ENCODE measurements at regions not wholly inside any gene's neighbourhood (a gene's known extent, or its start where the extent isn't known, plus 50 kb on each side); places are given as distances from the start of the nearest gene placed in this dataset.
"Not testable (repeated sequence)": the region's sequence is repeated elsewhere in the genome, so short reads cannot be mapped to it uniquely, and the experiment has no call there.

DNA sequence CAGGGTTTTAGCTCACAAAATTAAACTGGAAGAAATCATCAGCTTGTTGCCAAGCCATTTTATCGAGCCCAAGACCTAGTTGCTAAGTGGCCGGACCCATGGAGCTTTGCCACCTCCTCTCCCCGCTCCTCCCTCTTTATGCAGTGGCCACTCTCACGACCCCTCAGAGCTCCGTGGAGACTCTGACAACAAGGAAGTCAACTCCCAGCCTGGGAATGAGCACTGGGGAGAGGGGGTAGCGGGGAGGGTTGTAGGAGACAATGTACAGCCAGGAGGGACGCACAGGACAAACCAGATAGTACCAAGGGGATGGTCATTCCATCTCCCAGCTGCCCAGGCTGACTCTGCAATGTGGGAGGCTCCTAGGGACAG is 250.9 kb downstream of the SIPA1L2 start:
- no peak for DNase-seq

DNA sequence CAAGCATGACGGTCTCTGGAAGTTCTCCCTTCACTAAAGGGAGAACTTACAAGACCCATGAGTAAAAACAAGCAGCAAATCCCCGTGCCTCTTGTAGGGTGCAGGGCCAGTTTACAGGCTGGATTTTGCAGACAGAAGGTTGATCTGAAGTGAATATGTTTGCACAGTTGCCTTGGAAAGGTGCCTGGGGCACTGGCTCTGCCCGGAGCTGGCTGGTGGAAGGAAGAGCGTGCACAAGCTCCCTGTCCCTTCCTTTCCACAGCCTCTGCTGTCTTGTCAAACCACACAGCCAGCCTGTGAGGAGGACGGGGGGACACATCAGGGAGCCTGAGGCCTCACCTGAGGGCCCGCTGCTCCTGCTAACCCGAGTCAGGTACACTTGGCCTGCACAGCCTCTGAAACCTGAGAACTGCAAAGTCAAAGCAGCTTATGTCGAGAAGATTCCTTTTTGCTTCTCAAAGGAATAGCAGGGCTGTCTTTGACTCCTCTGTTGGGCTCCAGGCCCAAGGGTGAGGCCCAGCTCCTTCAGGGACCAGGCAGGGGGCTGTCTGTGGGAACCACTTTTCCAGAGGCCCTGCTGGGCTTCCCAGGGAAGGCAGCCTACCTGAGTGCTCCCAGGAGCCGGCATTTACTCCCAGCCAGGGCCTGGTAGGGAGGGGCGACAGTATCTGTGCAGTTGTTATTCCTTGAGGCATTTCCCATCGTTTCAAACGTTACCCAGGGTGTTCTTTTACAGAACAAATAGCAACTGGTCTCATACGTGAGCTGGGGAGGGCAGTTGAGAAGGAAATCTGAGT is 251.5 kb downstream of the SIPA1L2 start:
- DNase-seq: no peak

DNA sequence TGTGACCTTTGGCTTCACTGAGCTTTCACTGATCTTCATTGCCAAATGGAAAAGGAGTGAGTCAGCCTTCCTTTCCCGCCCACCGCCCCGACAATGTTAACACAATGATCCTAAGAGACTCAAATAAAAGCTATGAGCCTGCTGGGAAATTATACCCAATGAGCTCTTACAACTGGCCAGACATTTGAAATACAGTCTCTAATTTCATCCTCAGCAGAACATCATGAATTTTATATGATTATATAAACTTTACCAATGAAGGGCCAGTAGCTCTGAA is 252.5 kb downstream of the SIPA1L2 start:
- no peak for DNase-seq

DNA sequence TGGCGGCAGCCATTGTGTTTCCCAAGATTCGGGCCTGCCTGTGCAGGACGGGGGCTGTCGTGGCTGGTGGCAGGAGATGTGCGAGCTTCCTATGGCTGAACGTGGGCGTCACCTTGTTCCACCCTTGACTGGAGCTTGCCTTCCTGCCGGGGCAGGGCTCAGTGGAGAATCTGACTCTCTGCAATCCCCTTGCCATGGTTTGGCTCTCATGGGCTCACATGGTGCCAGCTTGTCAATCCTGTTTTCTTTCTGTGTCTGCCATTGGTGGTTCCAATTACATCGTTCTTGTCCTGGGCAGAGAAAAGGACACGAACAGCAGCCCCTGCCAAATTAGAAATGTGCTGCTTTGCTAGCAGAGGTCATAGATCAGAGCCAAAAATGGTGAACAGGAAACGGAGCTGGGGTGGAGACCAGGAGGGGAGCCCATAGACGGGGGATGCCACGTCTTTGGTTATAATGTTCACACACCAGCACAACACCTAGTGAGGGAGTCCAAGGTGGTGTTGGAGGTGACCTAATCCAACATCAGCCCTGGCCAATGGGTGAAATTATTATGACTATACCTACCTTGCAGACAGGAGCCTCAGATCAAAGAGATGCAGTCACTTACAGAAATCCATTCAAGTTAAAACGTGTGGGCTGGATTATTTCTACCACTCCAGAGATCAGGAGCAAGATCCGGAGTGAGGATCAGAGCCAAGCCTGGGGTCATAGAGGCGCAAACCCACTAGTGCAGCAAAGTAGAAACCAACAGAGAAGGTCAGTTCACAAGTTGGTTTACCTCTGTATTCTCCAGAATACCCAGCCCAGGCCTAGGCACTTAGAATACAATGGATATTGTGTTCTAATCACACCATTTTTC is 253.1 kb downstream of the SIPA1L2 start:
- no peak for DNase-seq

DNA sequence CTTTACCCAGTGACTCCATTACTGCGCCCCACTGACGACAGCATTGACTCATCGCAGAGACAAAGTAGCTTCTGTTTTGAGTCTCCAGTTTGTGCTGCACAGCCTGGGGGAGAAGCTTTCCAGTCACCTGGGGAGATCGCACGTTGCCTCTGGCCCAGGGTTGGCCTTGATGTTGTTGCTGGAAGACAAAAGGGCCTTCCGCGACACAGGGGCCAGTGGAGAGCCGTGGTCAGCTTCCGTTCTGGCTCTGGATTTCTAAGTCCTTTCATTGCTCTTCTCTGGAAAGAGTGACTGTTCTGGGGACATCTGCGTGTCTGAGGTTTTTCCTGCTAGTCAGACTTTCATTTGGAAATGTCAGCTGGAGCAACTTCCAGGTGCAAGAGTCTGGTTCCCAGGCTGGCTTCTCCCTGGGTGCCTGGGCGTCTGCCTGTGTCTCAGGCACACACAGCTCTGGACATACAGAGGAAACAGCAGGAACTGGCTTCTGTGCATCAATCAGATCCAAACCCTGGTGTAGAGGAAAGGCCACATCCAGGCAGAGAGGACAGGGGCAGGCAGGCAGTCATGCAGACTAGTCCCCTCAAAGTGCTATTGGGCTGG is 257.0 kb downstream of the SIPA1L2 start:
- no peak for DNase-seq

DNA sequence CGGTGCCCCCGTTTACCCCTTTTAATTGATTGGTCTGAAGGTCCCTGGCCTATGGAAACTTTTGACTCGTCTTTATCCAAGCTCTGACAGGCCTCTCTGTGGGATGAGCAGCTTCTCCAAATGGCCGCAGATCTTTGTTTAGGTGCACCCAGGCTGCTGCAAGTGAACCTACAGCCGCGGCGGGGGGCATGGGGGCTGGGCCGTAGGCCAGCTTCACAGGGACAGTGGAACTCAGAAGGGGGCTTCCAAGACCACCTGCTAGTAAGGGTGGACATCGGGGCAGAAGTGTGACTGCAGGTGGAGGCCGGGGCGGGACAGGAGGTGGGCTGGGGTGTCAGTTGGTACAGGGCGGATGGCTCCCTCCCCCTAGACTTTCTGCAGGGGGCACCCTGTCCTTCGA is 257.5 kb downstream of the SIPA1L2 start:
- DNase-seq: no peak

DNA sequence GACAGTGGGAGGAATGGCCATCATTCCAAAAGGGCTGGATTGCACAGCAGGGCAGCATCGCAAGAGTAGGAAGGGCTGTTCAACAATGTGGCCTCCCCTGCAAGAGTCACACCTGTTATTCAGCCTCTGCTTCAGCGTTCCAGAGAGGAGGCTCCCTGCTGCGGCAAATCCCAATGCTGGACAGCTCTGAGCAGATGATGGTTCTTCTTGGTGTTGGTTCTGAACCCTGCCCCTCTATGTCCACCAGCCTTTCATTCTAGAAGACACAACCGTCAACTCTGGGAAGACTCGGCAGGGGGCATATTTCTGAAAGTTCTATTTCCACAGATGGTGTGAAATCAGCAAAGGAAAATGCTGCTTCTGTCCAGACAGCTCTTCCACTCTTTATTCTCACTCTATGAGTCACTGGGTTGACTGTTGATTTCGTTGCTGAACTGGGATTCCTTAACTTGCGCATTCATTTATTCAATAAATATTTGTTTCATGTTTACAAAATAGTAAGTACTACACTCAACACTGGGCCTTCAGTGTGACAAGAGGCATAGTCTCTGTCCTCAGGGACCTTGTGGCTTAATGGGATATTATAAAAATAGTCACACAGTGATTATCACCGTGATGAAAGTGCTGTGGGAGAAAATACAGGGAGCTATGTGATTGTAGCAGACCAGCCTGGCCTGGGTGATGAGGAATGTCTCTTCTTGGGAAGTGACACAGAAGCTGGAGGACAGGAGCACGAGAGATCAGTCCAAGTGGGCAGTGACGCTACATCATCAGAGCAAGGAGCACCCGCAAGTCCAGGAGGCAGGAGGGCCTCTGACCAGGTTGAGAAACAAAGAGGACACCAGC is 260.3 kb downstream of the SIPA1L2 start:
- DNase-seq: no peak

DNA sequence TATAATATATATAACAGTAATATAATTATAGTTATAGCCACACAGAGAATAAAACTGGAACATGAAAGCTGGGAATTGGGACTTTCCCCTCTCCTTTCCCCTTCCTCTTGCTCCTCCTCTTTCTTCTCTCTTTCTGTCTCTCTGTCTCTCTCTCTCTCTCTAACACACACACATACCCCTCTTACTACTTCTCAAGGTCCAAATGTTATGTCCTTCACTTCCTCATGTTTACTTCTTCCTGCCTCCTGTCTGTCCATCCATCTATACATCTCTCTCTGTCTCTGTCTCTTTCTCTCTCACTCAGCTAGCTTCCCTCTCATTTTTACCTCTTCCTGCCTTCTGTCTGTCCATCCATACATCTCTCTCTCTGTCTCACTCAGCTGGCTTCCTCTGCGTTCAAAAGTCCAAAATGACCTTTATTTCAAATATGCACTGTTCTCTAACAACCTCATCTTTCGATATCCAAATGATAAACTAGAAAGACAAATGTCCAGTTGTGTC is 261.1 kb downstream of the SIPA1L2 start:
- DNase-seq: no peak

DNA sequence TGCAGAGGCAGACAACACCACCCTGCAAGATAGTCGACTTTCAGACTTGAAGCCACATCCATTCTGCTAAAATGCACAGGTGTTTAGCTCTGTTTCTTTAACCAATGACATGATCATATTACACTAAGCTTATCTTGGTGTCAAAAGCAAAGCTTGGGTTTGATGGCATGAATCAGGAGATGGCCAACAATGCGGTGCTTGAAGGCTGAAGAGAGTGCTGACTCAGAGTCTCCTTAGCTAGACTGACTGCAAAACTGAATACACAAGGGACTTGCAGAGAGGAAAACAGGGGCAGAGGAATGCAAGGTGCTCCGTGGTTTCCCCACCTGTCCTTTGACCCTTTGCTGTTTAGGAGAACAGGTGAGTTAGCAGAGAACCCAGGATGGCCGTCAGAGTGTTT is 262.6 kb downstream of the SIPA1L2 start:
- no peak for DNase-seq

DNA sequence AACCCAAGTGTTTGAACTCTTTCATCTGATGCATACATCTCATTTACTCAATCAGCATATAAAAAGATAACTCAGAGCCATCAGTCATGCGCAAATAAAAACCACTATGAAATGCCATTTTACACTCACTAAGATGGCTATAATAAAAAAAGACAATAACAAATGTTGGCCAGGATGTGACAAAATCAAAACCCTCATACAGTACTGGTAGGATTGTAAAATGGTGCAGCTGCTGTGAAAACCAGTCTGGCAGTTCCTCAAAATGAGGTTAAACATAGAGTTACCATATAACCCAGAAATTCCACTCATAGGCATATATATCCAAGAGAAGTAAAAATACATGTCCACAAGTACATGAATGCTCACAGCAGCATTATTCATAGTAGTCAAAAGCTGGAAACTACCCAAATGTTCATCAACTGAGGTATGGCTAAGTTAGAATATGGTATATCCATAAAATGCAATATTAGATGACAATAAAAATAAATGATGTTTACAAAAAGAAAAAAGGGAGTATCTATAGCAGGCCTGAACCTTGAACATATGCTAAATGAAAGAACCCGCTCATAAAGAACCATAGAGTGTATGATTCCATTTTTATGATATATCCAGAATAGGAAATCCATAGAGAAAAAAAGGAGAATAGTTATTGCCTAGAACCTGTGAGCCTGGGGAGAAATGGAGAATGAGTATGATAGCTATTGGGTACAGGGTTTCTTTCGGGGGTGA is 265.1 kb downstream of the SIPA1L2 start:
- no peak for DNase-seq

DNA sequence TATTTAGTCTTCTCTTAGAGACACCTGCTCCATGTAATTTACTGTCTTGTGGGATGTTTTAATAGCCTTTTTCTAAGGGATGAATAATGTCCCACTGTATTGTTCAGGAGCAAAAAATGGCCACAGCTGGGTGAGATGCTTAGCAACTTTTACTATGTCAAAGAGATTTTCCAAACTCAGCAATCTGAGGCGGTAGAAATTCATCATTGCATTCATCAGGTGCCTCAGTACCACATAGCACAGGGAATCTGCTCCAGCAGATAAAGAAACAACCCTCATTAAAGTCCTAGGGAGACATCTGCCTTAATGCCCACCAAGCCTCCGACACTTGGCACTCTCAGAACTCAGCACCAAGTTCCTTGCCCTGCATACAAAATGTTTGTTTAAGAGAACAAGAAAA is 266.9 kb downstream of the SIPA1L2 start:
- no peak for DNase-seq

DNA sequence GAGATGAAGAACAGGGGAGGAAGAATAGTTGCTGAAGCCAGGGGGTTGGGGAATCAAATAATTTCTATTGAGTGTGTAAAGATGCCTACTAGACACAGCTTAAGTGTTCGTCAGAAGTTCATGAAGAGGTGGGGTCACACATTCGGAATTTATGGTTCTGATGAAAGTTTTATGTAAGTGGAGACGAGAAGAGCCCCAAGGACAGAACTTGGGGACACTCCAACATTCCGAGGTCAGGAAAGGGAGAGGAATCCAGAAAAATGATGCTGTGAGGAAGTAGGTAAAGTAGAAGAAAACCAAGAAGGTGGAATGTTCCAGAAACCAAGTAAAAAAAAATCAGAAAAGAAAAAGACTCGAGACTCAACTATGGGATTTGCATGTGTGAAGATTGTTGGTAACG is 272.5 kb downstream of the SIPA1L2 start:
- DNase-seq: no peak

DNA sequence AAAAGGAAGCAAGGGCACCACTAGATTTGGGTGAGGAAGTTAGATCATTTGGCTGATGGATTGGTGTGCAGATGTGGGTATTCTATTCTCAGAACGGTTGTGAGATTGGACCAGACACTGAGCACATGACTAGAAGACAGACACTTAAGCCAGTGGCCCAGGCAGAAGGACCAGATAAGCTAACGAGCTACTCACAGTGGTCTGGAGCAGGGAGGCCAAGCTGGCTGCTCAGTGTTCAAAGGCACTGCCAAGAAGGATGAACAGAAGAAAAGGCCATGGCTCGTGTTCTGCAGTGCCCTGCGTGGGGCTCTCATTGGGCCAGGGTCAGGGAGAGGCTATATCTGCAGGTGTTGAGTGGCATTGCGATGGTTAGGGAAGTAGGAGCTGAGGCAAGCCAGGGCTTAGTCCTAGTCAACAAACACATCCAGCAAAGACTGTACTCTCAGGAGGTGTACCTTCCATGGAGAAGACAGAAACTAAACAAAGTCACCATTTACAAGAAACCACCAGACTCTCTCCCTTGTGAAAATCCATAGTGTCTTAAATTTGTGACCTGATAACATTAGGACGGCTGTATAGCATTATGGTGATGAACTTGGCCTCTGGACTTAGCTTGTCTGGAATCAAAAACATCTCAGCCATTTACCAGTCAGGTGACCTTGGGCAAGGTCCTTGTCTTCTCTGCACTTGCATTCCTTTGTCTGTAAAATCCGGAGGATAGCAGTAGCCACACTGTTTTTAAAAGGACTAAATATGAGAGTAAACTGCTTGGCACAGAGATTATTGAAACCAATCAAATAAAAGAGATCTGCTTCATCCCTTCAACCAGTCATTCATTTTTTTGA is 274.5 kb downstream of the SIPA1L2 start:
- no peak for DNase-seq

DNA sequence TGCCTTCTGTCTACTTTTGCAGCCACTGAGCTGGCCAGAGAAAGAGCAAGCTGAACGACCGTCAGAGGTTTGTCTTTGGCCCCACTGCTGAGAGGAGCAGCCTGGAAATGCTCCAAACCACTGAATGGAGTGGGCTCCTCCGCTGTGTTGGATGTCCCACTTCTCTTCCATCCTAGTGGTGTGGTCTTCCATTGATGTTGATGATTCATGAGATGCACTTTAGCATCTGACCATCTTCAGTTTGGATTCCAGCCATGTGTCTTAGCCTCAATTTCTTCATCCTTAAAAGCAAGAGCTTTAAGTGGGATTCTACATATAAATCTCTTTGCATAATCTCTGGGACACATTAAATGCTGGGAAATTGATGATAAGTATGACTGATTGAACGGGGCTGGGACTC is 276.9 kb downstream of the SIPA1L2 start:
- no peak for DNase-seq

DNA sequence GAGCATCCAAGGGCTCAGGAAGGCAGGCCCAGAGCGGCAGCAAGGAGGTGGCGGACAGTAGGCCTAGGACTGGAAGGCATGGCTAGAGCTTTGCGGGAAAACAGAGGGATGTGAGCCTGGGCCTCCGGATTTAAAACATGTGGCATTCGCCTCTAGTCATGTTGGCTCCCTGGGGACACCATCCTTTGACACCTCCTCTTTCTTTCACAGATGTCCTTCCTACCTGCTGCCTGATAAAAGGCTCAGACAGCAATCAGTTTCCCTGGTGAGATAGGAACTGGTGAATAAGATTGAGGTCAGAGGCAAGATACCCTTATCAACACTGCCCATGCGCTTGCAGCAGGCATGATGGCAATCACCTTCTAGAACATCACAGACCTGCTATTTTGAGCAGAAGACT is 277.6 kb downstream of the SIPA1L2 start:
- DNase-seq: no peak

DNA sequence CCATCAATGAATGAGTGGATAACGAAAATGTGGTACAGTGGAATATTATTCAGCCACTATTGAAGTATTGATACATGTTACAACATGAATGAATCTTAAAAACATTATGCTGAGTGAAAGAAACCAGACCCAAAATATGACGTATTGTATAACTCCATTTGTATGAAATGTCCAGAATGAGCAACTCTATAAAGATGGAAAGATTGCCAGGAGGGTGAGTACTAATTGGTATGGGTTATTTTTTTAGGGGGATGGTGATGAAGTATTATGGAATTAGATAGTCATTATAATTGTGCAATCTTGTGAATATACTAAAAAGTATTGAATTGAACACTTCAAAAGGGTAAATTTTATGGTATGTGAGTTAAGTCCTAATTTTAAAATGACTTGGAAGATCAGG is 278.6 kb downstream of the SIPA1L2 start:
- DNase-seq: no peak

DNA sequence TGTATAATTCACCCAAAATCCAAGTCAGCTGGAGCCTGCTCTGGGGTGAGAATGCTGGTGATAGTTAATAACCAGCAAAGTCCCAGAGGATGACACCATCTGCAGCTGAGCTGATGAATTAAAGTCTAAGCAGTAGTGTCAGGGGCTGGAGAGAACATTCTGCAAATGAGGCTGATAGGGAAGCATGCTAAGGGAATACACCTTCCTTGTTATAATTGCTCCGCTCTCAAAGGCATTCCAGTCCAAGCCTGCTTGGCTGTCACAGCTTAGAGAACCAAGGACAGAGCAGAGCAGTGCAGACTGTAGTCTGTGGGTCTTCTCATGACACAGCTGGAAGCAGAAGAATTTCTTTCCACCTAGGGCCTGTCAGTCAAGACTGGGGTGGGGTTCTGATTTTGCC is 283.1 kb downstream of the SIPA1L2 start:
- no peak for DNase-seq

DNA sequence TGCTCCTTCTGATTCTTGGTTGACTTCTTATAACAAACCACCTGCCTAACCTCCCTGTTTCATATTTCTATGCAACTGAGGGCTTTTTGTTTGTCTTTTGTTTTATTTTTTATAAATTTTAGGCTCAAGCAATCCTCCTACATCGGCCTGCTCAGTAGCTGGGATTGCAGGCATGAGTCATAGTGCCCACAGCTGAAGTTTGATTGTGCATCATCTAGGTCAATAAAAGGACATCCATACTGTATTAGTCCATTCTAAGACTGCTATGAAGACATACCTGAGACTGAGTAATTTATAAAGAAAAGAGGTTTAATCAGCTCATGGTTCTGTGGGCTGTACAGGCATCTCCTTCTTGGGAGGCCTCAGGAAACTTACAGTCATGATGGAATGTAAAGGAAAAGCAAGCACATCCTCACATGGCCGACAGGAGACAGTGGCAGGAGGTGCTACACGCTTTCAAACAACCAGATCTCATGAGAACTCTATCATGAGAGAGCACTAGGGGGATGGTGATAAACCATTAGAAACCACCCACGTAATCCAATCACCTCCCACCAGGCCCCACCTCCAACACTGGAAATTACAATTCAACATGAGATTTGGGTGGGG is 285.0 kb downstream of the SIPA1L2 start:
- DNase-seq: no peak

DNA sequence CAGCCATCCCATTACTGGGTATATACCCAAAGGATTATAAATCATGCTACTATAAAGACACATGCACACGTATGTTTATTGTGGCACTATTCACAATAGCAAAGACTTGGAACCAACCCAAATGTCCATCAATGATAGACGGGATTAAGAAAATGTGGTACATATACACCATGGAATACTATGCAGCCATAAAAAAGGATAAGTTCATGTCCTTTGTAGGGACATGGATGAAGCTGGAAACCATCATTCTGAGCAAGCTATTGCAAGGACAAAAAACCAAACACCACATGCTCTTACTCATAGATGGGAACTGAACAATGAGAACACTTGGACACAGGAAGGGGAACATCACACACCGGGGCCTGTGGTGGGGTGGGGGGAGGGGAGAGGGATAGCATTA is 285.7 kb downstream of the SIPA1L2 start:
- DNase-seq: not testable (repeated sequence)

DNA sequence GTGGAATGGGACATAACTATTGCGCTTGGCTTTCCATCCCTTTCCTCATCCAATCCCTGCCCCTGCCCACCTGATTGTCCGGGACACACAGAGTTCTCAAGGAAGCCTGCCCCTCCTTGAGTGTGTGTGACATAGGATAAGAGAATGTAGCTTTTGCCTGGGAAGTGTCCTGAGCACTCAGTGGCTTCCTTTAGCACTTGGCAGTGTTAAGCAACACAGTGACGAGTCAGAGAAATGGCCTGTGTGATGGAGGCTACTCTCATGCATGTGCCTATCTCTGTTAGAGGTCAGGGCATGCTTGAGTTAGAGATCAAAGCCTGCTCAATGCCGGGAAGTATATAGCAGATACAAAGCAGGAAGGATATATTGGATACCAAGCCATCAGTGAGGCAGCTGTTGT is 289.5 kb downstream of the SIPA1L2 start:
- DNase-seq: no peak

DNA sequence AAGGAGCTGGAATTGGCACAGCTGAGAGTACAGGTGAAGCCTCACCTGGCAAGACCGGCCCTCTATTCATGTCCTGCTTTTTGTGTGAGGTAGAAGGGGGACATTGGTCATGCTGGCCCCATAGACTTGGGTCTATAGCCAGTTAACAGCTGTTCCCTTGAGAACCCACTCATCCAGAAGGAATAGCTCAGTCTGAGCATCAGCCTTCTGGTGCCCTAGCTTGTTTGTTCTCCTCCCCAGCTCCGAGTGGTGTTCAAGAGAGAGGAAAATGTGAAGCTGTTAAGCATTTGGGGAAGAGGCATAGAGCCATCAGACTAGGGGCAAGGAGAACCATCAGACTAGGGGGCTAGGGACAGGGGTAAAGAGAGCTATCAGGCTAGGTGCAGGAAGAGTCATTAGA is 290.9 kb downstream of the SIPA1L2 start:
- no peak for DNase-seq

Measured in CD4-positive, alpha-beta T cell treated with Interleukin-6 for 4 hours (primary cell).